Cardiac muscle cell (in vitro differentiated cells and primary cell): ENCODE measurements at regions not wholly inside any gene's neighbourhood (a gene's known extent, or its start where the extent isn't known, plus 50 kb on each side); places are given as distances from the start of the nearest gene placed in this dataset.

Source experiments
- DNase-seq, 2 donors: peaks; one replicate each; pipeline versions ENCODE4 v3.0.0 to v3.0.0-alpha.2; 2010 to 2017; ENCODE audit warnings: low read depth in 1 of 2, low spot score in 1 of 2
- H3K27ac ChIP-seq: fragments of 200-600 bp; sonication (generic); 2 replicates; pipeline ENCODE4 v1.5.1; 2016
- H3K27me3 ChIP-seq: fragments of 200-600 bp; sonication (generic); 2 replicates; pipeline ENCODE4 v1.6.0; 2016; ENCODE audit warnings: control low read depth
- H3K36me3 ChIP-seq: fragments of 200-600 bp; sonication (generic); 2 replicates; pipeline ENCODE4 v1.5.1; 2016; ENCODE audit warnings: control low read depth
- H3K4me1 ChIP-seq: fragments of 200-600 bp; sonication (generic); 2 replicates; pipeline ENCODE4 v1.8.1; 2017; ENCODE audit warnings: low read depth, mild to moderate bottlenecking, mixed run types
- H3K4me3 ChIP-seq: fragments of 200-600 bp; sonication (generic); 2 replicates; pipeline ENCODE4 v1.5.1; 2016; ENCODE audit warnings: mild to moderate bottlenecking
- H3K9me3 ChIP-seq: fragments of 200-600 bp; sonication (generic); 2 replicates; pipeline ENCODE4 v1.5.1; 2017; ENCODE audit warnings: low read depth, mild to moderate bottlenecking, control low read depth
- CTCF ChIP-seq: IDR thresholded peaks from 2 replicates; pipeline ENCODE4 v1.5.1; 2012; ENCODE audit warnings: low read depth, mild to moderate bottlenecking, low read length

- no peaks in the 10 kb centered on the region for H3K27me3 ChIP-seq
- DNase-seq, result peak in 1 of 2 donors; percentile 6
- TF ChIP-seq CTCF, result no peak
Observed at GRCh38 chr2:18062892-18063291, 184.4 kb downstream of the KCNS3 start.

GRCh38 chr2:18061717-18062116 lies 183.2 kb downstream of the KCNS3 start:
- peaks cover 1% of the 10 kb centered on the region for H3K4me1 ChIP-seq
- no peak overlapping the region for H3K27ac ChIP-seq
- no peaks in the 10 kb centered on the region for H3K36me3 ChIP-seq
- H3K4me3 ChIP-seq, result no peak overlapping the region
- TF ChIP-seq CTCF, result no peak
- H3K9me3 ChIP-seq, result no peaks in the 10 kb centered on the region
- no peak for DNase-seq
- no peaks in the 10 kb centered on the region for H3K27me3 ChIP-seq

More at GRCh38 chr2:18062892-18063291, 184.4 kb downstream of the KCNS3 start:
- no peak overlapping the region for H3K27ac ChIP-seq
- no peaks in the 10 kb centered on the region for H3K36me3 ChIP-seq
- H3K4me3 ChIP-seq, result no peak overlapping the region
- no peaks in the 10 kb centered on the region for H3K9me3 ChIP-seq
- H3K4me1 ChIP-seq, result peaks cover 6% of the 10 kb centered on the region

- no peak for DNase-seq
- H3K27ac ChIP-seq, result no peak overlapping the region
- H3K9me3 ChIP-seq, result no peaks in the 10 kb centered on the region
- H3K36me3 ChIP-seq, result no peaks in the 10 kb centered on the region
- H3K27me3 ChIP-seq, result no peaks in the 10 kb centered on the region
- no peak overlapping the region for H3K4me3 ChIP-seq
- no peaks in the 10 kb centered on the region for H3K4me1 ChIP-seq
- TF ChIP-seq CTCF, result no peak
Observed at GRCh38 chr2:18057657-18058056, 179.2 kb downstream of the KCNS3 start.

- H3K36me3 ChIP-seq, result no peaks in the 10 kb centered on the region
- H3K4me3 ChIP-seq, result no peak overlapping the region
- no peak for DNase-seq
- H3K9me3 ChIP-seq, result no peaks in the 10 kb centered on the region
- no peak for TF ChIP-seq CTCF
- no peaks in the 10 kb centered on the region for H3K27me3 ChIP-seq
- H3K27ac ChIP-seq, result no peak overlapping the region
- no peaks in the 10 kb centered on the region for H3K4me1 ChIP-seq
Observed at GRCh38 chr2:18055290-18055689, 176.8 kb downstream of the KCNS3 start.

- Histone ChIP-seq H3K4me1 (no peaks in the 10 kb centered on the region), H3K27me3 (no peaks in the 10 kb centered on the region), H3K4me3 (no peak overlapping the region), H3K9me3 (no peaks in the 10 kb centered on the region), H3K36me3 (no peaks in the 10 kb centered on the region), H3K27ac (no peak overlapping the region)
- TF ChIP-seq CTCF, result no peak
- DNase-seq, result no peak
Observed at GRCh38 chr2:18050001-18050400, 171.5 kb downstream of the KCNS3 start.

GRCh38 chr2:18049325-18049724 lies 170.9 kb downstream of the KCNS3 start:
- TF ChIP-seq CTCF, result no peak
- DNase-seq, result no peak
- Histone ChIP-seq H3K4me1 (no peaks in the 10 kb centered on the region), H3K9me3 (no peaks in the 10 kb centered on the region), H3K27ac (no peak overlapping the region), H3K36me3 (no peaks in the 10 kb centered on the region), H3K4me3 (no peak overlapping the region), H3K27me3 (no peaks in the 10 kb centered on the region)
